B cell (primary cell): ENCODE measurements at regions not wholly inside any gene's neighbourhood (a gene's known extent, or its start where the extent isn't known, plus 50 kb on each side); places are given as distances from the start of the nearest gene placed in this dataset.

ENCODE experiments used
- CTCF ChIP-seq: fragments of 200-600 bp; IDR thresholded peaks from one replicate; pipeline ENCODE4 v1.8.0; 2022; ENCODE audit warnings: antibody characterized with exemption, mild to moderate bottlenecking
- EZH2 ChIP-seq: IDR thresholded peaks from 2 replicates; pipeline ENCODE4 v1.6.1; 2012; ENCODE audit warnings: borderline replicate concordance, low read depth, mild to moderate bottlenecking, moderate library complexity, low read length; ENCODE audit not compliant: insufficient read depth, poor library complexity, severe bottlenecking

GRCh38 chrX:65331371-65331770 is 203.2 kb downstream of the LAS1L start:
- TF ChIP-seq CTCF (no peak), EZH2 (no peak)
